ENCODE measurements at regions not wholly inside any gene's neighbourhood (a gene's known extent, or its start where the extent isn't known, plus 50 kb on each side); places are given as distances from the start of the nearest gene placed in this dataset.

DNA sequence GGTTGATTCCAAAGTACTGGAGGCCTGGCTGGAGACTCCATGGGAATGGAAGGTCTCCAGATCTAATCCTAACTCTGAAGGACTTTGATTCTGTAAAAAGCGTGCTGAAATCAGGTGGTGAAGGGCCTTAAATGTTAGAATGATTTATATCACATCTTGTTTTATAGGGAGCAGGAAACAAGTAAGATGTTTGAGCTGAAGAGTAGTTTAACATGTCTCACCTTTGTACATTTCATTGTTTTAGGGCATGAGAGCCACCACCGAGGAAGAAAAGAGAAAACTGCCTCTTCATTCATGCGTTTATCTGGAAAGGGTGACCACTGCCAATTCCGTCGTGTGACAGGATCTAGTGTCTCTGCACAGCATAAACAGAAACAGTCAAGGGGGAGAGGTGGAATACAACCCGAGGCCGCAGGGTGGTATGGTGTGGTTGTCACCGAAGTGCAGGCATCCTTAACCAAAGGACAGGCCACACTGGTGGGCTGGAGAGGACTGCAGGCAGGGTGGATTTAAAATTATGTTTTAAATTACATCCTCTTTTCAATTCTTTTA lies 445.3 kb downstream of the SLC4A3 start:
- DNase-seq (ENCODE audit: low read depth) = no peak
- TF ChIP-seq, protein P1, sequence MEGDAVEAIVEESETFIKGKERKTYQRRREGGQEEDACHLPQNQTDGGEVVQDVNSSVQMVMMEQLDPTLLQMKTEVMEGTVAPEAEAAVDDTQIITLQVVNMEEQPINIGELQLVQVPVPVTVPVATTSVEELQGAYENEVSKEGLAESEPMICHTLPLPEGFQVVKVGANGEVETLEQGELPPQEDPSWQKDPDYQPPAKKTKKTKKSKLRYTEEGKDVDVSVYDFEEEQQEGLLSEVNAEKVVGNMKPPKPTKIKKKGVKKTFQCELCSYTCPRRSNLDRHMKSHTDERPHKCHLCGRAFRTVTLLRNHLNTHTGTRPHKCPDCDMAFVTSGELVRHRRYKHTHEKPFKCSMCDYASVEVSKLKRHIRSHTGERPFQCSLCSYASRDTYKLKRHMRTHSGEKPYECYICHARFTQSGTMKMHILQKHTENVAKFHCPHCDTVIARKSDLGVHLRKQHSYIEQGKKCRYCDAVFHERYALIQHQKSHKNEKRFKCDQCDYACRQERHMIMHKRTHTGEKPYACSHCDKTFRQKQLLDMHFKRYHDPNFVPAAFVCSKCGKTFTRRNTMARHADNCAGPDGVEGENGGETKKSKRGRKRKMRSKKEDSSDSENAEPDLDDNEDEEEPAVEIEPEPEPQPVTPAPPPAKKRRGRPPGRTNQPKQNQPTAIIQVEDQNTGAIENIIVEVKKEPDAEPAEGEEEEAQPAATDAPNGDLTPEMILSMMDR (IDR thresholded peaks at IDR 0.05; ENCODE audit: low read length, missing control alignments) = no peak
- no peak overlapping the region for H3K4me3 ChIP-seq (replicated peaks; ENCODE audit: low read depth, low read length)

DNA sequence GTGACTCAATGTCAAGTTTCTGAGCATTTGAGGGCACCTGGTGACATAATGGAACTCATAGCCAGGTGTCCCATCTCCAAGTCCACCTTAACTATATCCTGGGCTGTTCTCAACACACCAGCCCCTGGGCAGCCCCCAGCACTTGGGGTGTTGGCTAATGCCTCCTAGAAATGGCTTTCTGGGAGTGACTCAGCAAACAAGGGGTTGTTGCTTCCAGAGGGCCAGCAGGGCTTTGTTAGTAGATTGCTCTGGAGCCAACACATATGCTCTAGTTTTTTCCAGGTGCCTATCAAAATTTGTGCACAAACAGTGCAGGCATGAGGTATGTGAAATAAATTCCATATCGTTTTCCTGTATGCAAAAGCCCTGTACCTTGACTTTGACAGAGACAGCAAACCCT lies 448.4 kb downstream of the SLC4A3 start:
- no peak for DNase-seq (ENCODE audit: low read depth)
- no peak overlapping the region for H3K4me3 ChIP-seq (replicated peaks; ENCODE audit: low read depth, low read length)
- TF ChIP-seq, protein P1 (IDR thresholded peaks at IDR 0.05; ENCODE audit: low read length, missing control alignments) = no peak

DNA sequence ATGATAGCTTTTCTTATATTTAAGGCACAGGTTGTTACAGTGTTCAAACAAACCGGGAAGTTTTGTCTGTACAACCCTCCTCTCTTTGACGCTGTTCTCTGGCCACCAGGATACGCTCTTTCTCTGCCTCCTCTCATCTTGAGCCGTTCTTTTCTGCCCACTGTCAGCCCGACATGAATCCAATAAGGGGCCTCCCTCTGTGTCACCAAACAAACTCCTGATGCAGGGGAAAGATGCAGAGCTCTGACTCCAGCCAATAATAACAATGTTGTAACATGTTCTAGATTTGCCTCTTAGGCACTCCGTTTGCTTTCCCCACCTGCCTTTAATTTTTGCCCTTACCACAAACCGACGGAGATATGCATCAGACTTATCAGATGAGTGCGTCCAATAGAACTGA lies 449.3 kb downstream of the SLC4A3 start:
- TF ChIP-seq, protein P1 (IDR thresholded peaks at IDR 0.05; ENCODE audit: low read length, missing control alignments) = peak; percentile 33
- H3K4me3 ChIP-seq (replicated peaks; ENCODE audit: low read depth, low read length) = no peak overlapping the region
- peak; percentile 49 for DNase-seq (ENCODE audit: low read depth)

DNA sequence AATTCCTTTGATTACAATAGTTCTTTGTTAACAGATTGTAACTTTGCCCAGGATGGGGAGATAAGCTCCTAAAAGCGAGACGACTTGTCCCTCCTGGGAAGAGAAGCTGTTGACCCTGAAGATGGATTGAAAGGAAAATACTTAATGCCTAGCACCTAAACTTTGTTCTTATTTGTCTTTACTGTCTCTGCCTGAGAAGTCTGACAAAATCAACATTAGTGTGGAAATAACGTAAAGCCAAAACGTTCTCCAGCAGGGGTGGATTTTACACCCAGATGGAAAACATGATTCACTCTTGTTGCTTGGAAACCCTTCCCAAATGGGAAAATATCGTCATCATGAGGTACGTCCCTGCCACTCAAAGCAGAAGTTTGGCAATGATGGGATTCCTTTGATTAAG lies 450.1 kb downstream of the SLC4A3 start:
- H3K4me3 ChIP-seq (replicated peaks; ENCODE audit: low read depth, low read length) = no peak overlapping the region
- TF ChIP-seq, protein P1 (IDR thresholded peaks at IDR 0.05; ENCODE audit: low read length, missing control alignments) = no peak
- DNase-seq (ENCODE audit: low read depth) = peak; percentile 76

DNA sequence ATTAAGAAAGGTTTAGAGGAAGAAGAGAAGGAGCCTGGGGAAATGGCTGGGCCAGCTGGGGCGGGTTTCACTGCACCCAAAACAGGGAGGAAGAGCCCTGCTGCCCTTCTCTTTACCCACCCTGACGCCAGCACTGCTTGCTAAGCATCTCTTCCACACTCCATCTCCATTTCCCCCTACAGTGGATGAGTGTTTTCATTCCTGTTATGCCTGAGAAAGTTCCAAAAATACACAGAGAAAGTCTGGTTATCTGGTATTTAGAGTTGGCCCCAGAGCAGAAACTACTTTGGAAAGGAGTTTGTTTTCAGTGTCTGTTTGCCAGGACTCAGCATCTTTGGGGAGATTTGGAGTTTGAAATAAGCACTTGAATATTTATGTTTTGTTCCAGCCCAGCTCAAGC lies 451.0 kb downstream of the SLC4A3 start:
- no peak overlapping the region for H3K4me3 ChIP-seq (replicated peaks; ENCODE audit: low read depth, low read length)
- peak; percentile 21 for DNase-seq (ENCODE audit: low read depth)
- TF ChIP-seq, protein P1 (IDR thresholded peaks at IDR 0.05; ENCODE audit: low read length, missing control alignments) = no peak

DNA sequence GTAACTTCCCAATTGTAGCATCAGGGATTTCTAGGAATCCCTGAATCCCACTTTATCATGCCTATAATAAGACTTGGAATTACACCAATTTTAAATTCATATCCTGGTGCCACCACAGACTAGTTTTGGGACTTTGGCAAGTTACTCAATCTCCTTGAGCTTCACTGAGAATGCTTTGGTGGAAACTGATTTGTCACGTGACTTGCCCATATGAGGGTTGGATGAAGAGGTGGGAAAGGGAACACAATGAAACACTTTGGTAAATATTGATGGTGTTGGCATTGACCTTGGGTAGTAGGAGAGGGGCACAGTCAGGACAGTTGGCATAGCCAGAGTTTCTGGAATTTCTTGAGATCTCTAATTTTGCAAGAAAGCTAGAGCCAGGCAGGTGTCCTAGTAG lies 452.2 kb downstream of the SLC4A3 start:
- TF ChIP-seq, protein P1 (IDR thresholded peaks at IDR 0.05; ENCODE audit: low read length, missing control alignments) = no peak
- H3K4me3 ChIP-seq (replicated peaks; ENCODE audit: low read depth, low read length) = no peak overlapping the region
- DNase-seq (ENCODE audit: low read depth) = no peak

DNA sequence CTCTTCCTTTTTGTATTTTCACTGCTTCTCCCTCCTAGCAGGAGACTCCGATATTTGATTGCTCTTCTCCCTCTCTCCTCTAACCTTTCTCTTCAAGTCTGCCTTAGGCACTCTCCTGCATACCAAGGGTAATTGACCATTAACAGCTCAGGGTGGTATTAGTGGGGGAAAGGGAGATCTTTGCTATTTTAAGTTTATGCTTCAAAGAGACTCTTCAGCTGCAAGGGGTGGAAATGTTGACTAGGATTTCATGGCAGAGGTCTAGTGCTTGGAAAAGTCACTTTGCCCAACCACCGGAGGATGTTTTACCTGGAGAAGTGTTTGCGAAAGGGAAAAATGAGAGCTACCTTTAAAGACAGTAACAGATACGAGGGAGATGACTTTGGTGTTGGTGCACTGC lies 453.7 kb downstream of the SLC4A3 start:
- no peak overlapping the region for H3K4me3 ChIP-seq (replicated peaks; ENCODE audit: low read depth, low read length)
- DNase-seq (ENCODE audit: low read depth) = no peak

More for the DNA sequence above, 453.7 kb downstream of the SLC4A3 start:
- TF ChIP-seq, protein P1 (IDR thresholded peaks at IDR 0.05; ENCODE audit: low read length, missing control alignments) = no peak
